ENCODE measurements at regions not wholly inside any gene's neighbourhood (a gene's known extent, or its start where the extent isn't known, plus 50 kb on each side); places are given as distances from the start of the nearest gene placed in this dataset.
A peak's percentile ranks its signal among the peaks of the same experiment; 100 is the strongest.

GRCh38 chr18:71707985-71708500, 836.1 kb downstream of the CBLN2 start:
- ChIA-PET POLR2A (ENCODE audit: low non-redundant PET) (no interaction called here), CTCF (no interaction called here)
- no peak overlapping the region for H3K27ac ChIP-seq
- TF ChIP-seq, protein P1, sequence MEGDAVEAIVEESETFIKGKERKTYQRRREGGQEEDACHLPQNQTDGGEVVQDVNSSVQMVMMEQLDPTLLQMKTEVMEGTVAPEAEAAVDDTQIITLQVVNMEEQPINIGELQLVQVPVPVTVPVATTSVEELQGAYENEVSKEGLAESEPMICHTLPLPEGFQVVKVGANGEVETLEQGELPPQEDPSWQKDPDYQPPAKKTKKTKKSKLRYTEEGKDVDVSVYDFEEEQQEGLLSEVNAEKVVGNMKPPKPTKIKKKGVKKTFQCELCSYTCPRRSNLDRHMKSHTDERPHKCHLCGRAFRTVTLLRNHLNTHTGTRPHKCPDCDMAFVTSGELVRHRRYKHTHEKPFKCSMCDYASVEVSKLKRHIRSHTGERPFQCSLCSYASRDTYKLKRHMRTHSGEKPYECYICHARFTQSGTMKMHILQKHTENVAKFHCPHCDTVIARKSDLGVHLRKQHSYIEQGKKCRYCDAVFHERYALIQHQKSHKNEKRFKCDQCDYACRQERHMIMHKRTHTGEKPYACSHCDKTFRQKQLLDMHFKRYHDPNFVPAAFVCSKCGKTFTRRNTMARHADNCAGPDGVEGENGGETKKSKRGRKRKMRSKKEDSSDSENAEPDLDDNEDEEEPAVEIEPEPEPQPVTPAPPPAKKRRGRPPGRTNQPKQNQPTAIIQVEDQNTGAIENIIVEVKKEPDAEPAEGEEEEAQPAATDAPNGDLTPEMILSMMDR (conservative IDR thresholded peaks at IDR 0.05; ENCODE audit: low read depth): no peak
- DNase-seq (ENCODE audit: low spot score): peak; percentile 0

GRCh38 chr18:71707400-71707799, 836.7 kb downstream of the CBLN2 start:
- TF ChIP-seq, protein P1 (conservative IDR thresholded peaks at IDR 0.05; ENCODE audit: low read depth): no peak
- CTCF ChIA-PET: no interaction called here
- H3K27ac ChIP-seq: no peak overlapping the region
- no peak for DNase-seq (ENCODE audit: low spot score)
- POLR2A ChIA-PET (ENCODE audit: low non-redundant PET): no interaction called here

- TF ChIP-seq, protein P1 (conservative IDR thresholded peaks at IDR 0.05; ENCODE audit: low read depth): no peak
- CTCF ChIA-PET: no interaction called here
- no peak overlapping the region for H3K27ac ChIP-seq
- POLR2A ChIA-PET (ENCODE audit: low non-redundant PET): no interaction called here
- no peak for DNase-seq (ENCODE audit: low spot score)
These were observed 854.6 kb downstream of the CBLN2 start for GRCh38 chr18:71689416-71690160.

- CTCF ChIA-PET: no interaction called here
- POLR2A ChIA-PET (ENCODE audit: low non-redundant PET): no interaction called here
- H3K27ac ChIP-seq: no peak overlapping the region
- no peak for DNase-seq (ENCODE audit: low spot score)
- TF ChIP-seq, protein P1 (conservative IDR thresholded peaks at IDR 0.05; ENCODE audit: low read depth): no peak
These were observed 861.6 kb downstream of the CBLN2 start for GRCh38 chr18:71682591-71682990.

- POLR2A ChIA-PET (ENCODE audit: low non-redundant PET): no interaction called here
- TF ChIP-seq, protein P1 (conservative IDR thresholded peaks at IDR 0.05; ENCODE audit: low read depth): no peak
- CTCF ChIA-PET: interaction anchor here (0.7 kb wide), 1 partner anchor 1904 kb away, joined by 4 read pairs; no protein-coding TSS in a partner anchor
- H3K27ac ChIP-seq: no peak overlapping the region
- DNase-seq (ENCODE audit: low spot score): no peak
These were observed 866.0 kb downstream of the CBLN2 start for GRCh38 chr18:71678144-71678543.

- ChIA-PET POLR2A (ENCODE audit: low non-redundant PET) (no interaction called here), CTCF (no interaction called here)
- H3K27ac ChIP-seq: no peak overlapping the region
- TF ChIP-seq, protein P1 (conservative IDR thresholded peaks at IDR 0.05; ENCODE audit: low read depth): no peak
- DNase-seq (ENCODE audit: low spot score): no peak
These were observed 870.2 kb downstream of the CBLN2 start for GRCh38 chr18:71673954-71674353.
